ENCODE measurements at regions not wholly inside any gene's neighbourhood (a gene's known extent, or its start where the extent isn't known, plus 50 kb on each side); places are given as distances from the start of the nearest gene placed in this dataset.
A peak's percentile ranks its signal among the peaks of the same experiment; 100 is the strongest.

DNA sequence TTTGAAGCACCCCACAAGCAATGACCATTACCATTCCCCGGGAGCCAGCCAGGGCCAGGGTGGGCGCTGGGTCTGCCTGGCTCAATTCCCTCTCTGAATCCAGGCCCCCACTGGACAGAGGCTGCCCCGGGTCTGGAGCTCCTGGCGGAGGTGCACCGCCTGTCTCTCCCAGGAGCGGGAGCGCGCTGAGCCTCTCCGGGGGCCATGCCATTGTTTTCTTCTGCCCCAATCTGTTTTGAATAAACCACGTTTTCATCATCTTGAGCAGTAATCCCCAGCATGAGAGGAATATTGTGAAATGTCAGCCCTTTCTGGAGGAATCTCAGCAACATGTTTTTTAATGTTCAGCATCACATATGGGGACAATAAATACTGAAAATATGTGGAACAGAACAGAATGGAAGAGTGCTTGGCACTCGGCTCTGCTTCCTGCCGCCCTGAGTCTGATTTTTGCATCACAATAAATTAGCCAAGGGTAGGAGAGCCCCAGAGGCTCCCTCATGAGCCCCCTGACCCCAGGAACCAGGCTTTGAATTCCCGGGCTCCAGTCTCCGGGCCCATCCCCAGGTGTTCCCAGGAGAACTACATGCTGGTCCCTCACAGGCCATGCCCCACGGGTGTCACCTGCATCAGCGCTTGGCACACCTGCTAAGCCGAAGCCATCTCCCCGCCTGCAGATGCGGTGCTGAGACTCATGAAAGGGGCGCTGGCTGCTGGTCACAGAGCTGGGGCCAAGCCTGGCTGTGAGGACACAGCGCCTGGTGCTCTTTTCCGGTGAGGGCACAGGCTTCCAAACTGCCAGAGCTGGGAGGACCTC, 88.8 kb downstream of the INHBB start:
- no peak for DNase-seq (ENCODE audit: low spot score)
- TF ChIP-seq, protein P1, sequence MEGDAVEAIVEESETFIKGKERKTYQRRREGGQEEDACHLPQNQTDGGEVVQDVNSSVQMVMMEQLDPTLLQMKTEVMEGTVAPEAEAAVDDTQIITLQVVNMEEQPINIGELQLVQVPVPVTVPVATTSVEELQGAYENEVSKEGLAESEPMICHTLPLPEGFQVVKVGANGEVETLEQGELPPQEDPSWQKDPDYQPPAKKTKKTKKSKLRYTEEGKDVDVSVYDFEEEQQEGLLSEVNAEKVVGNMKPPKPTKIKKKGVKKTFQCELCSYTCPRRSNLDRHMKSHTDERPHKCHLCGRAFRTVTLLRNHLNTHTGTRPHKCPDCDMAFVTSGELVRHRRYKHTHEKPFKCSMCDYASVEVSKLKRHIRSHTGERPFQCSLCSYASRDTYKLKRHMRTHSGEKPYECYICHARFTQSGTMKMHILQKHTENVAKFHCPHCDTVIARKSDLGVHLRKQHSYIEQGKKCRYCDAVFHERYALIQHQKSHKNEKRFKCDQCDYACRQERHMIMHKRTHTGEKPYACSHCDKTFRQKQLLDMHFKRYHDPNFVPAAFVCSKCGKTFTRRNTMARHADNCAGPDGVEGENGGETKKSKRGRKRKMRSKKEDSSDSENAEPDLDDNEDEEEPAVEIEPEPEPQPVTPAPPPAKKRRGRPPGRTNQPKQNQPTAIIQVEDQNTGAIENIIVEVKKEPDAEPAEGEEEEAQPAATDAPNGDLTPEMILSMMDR (IDR thresholded peaks at IDR 0.05; ENCODE audit: borderline replicate concordance, control extremely low read depth, extremely low read depth, insufficient read depth, missing control alignments) = no peak
- in situ Hi-C loops (cut with MboI; ENCODE audit: low sequenced_read_pairs, unreplicated experiment) = no loop called here

GRCh38 chr2:120435671-120436459, 89.9 kb downstream of the INHBB start:
- TF ChIP-seq, protein P1 (IDR thresholded peaks at IDR 0.05; ENCODE audit: borderline replicate concordance, control extremely low read depth, extremely low read depth, insufficient read depth, missing control alignments) = no peak
- DNase-seq (ENCODE audit: low spot score) = no peak
- in situ Hi-C loops (cut with MboI; ENCODE audit: low sequenced_read_pairs, unreplicated experiment) = no loop called here

GRCh38 chr2:120436460-120436739, 90.5 kb downstream of the INHBB start:
- TF ChIP-seq, protein P1 (IDR thresholded peaks at IDR 0.05; ENCODE audit: borderline replicate concordance, control extremely low read depth, extremely low read depth, insufficient read depth, missing control alignments) = no peak
- no peak for DNase-seq (ENCODE audit: low spot score)
- in situ Hi-C loops (cut with MboI; ENCODE audit: low sequenced_read_pairs, unreplicated experiment) = no loop called here

- TF ChIP-seq, protein P1 (IDR thresholded peaks at IDR 0.05; ENCODE audit: borderline replicate concordance, control extremely low read depth, extremely low read depth, insufficient read depth, missing control alignments) = peak; percentile 21
- peak; percentile 68 for DNase-seq (ENCODE audit: low spot score)
- in situ Hi-C loops (cut with MboI; ENCODE audit: low sequenced_read_pairs, unreplicated experiment) = no loop called here
Measured at GRCh38 chr2:120436885-120437603, 91.1 kb downstream of the INHBB start.

DNA sequence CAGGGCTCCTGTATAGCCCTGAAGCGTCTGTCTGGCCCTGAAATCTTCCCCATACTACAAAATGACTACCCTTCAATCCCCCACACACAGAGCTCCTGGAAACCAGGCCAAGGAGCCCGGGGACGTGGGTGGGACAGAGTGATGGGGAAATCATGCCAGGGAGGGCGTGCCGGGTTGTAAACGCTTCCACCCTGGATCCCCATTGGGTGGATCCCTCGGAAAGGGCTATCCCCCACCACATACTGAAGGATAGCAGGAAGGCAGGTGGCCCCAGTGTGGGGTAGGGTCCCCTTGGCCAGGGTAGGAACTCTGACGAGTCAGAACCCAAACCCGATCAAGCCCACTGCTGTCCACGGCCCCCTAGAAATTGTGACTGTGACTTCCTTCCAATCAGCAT, 91.7 kb downstream of the INHBB start:
- TF ChIP-seq, protein P1 (IDR thresholded peaks at IDR 0.05; ENCODE audit: borderline replicate concordance, control extremely low read depth, extremely low read depth, insufficient read depth, missing control alignments) = no peak
- in situ Hi-C loops (cut with MboI; ENCODE audit: low sequenced_read_pairs, unreplicated experiment) = no loop called here
- DNase-seq (ENCODE audit: low spot score) = no peak

GRCh38 chr2:120438301-120439066, 92.5 kb downstream of the INHBB start:
- DNase-seq (ENCODE audit: low spot score) = no peak
- TF ChIP-seq, protein P1 (IDR thresholded peaks at IDR 0.05; ENCODE audit: borderline replicate concordance, control extremely low read depth, extremely low read depth, insufficient read depth, missing control alignments) = no peak
- in situ Hi-C loops (cut with MboI; ENCODE audit: low sequenced_read_pairs, unreplicated experiment) = no loop called here
